ENCODE measurements at regions not wholly inside any gene's neighbourhood (a gene's known extent, or its start where the extent isn't known, plus 50 kb on each side); places are given as distances from the start of the nearest gene placed in this dataset.
A peak's percentile ranks its signal among the peaks of the same experiment; 100 is the strongest.

DNA sequence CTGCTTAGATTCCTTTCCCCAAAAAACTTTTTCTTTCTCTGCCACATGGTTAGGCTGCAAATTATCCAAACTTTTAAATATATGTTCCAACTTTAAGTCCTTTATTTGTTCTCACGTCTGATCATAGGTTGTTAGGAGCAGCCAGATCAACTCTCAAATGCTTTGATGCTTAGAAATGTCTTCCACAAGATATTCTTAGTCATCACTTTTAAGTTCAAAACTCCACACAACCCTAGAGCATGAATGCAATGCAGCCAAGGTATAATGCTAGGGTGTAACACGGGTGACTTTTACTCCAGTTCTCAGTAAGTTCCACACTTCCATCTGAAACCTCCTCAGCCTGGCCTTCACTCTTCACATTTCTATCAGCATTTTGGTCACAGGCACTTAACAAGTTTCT lies 987.5 kb downstream of the DCDC2C start:
- TF ChIP-seq, protein P1, sequence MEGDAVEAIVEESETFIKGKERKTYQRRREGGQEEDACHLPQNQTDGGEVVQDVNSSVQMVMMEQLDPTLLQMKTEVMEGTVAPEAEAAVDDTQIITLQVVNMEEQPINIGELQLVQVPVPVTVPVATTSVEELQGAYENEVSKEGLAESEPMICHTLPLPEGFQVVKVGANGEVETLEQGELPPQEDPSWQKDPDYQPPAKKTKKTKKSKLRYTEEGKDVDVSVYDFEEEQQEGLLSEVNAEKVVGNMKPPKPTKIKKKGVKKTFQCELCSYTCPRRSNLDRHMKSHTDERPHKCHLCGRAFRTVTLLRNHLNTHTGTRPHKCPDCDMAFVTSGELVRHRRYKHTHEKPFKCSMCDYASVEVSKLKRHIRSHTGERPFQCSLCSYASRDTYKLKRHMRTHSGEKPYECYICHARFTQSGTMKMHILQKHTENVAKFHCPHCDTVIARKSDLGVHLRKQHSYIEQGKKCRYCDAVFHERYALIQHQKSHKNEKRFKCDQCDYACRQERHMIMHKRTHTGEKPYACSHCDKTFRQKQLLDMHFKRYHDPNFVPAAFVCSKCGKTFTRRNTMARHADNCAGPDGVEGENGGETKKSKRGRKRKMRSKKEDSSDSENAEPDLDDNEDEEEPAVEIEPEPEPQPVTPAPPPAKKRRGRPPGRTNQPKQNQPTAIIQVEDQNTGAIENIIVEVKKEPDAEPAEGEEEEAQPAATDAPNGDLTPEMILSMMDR (IDR thresholded peaks at IDR 0.05), result no peak
- no peak overlapping the region for H3K27ac ChIP-seq
- intact Hi-C loops (cut with DNase I), result no loop called here
- no peaks in the 10 kb centered on the region for H3K9me3 ChIP-seq
- H3K4me3 ChIP-seq, result no peak overlapping the region
- FAIRE-seq (no peak), ATAC-seq (no peak), DNase-seq (no peak)
- 66 to 71% methylated on average over 2 of the region's 2 CpGs for whole genome bisulfite sequencing, 2 donors
- no peaks in the 10 kb centered on the region for H3K36me3 ChIP-seq
- H3K4me1 ChIP-seq, result no peaks in the 10 kb centered on the region
- H3K27me3 ChIP-seq, result no peaks in the 10 kb centered on the region

DNA sequence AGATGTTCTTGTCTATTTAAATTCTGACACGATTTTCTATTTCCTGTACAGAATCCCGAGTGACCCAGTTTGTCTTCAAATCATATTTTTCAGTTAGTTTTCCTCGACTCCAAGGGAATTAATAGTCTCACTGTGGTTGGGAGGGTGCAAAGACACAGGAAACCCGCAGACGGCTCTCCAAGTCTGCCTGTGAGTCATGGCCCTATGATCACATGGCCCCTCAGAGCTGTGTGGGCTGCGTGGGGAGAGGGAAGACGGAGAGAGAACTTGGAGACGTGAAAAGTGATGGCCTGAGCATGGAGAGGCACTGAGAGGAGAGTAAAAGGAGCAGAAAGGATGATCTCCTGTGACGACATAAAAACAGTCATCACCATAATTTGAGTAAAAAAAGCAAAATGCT lies 989.9 kb downstream of the DCDC2C start:
- intact Hi-C loops (cut with DNase I), result no loop called here
- Histone ChIP-seq H3K27me3 (no peaks in the 10 kb centered on the region), H3K9me3 (no peaks in the 10 kb centered on the region), H3K27ac (no peak overlapping the region), H3K4me1 (no peaks in the 10 kb centered on the region), H3K36me3 (no peaks in the 10 kb centered on the region), H3K4me3 (no peak overlapping the region)
- TF ChIP-seq, protein P1 (IDR thresholded peaks at IDR 0.05), result no peak
- no peak for DNase-seq
- ATAC-seq, result peak in 1 of 4 donors; percentile 55
- FAIRE-seq, result no peak
- WGBS, 2 donors, result 55 to 64% methylated on average over 9 of the region's 9 CpGs

DNA sequence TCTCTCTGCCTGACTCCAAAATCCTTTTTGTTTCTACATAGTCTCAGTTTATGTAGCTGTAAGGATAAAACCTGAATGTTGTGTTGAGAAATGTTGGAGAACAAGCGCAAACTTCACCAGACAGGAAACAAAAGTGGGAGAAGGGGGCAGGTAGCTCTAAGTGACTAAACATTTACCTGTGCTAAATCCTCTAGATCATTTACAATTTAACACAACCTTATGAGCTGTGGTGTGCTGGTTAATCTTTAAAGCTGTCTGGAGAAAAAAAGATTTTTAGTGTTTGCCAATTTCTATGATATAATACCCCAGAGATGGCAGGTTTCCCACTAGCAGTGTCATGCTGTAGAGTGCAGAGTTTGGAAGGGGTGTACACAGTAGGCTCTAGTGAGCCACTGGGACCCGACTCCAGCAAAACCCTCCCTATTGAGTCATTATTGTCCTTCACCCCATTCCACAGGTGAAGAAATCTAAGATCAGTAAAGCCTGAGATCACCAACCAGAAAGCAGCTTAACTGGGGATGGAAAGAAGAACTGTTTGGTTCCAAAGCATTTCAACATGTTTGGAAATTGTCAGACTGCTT lies 992.0 kb downstream of the DCDC2C start:
- TF ChIP-seq, protein P1 (IDR thresholded peaks at IDR 0.05), result no peak
- intact Hi-C loops (cut with DNase I), result no loop called here
- ATAC-seq, result peak; percentile 28 to 79 (median 68)
- WGBS, 2 donors, result 34 to 35% methylated on average over 2 of the region's 2 CpGs
- no peaks in the 10 kb centered on the region for H3K36me3 ChIP-seq
- H3K27ac ChIP-seq, result peak overlapping the region in 1 of 4 donors; percentile 35
- DNase-seq, result no peak
- FAIRE-seq, result no peak
- no peak overlapping the region for H3K4me3 ChIP-seq
- H3K9me3 ChIP-seq, result no peaks in the 10 kb centered on the region
- no peaks in the 10 kb centered on the region for H3K27me3 ChIP-seq
- H3K4me1 ChIP-seq, result no peaks in the 10 kb centered on the region

DNA sequence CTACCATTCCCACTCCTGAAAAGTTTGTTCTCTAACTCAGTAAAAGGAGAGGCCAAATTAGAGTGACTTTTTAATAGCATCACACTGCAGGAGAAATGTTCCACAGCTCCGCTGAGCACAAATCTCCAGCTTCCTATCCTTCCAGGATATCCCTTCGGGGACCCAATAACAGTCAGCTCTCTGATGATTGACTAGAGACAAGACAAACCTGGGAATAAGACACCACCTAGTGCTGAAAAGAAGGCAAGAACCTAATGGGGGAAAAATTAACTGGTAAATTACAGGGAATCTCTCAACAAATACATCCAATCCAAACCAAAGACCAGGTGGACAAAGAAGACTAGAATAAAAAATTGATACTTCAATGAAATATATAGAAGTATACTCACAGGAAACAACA lies 977.1 kb upstream of the SOX11 start:
- FAIRE-seq, result no peak
- ATAC-seq, result no peak
- H3K4me1 ChIP-seq, result no peaks in the 10 kb centered on the region
- no peaks in the 10 kb centered on the region for H3K27me3 ChIP-seq
- no peaks in the 10 kb centered on the region for H3K9me3 ChIP-seq
- whole genome bisulfite sequencing, 2 donors, result 71 to 81% methylated on average over 2 of the region's 2 CpGs
- no peak overlapping the region for H3K27ac ChIP-seq
- H3K4me3 ChIP-seq, result no peak overlapping the region
- H3K36me3 ChIP-seq, result no peaks in the 10 kb centered on the region
- intact Hi-C loops (cut with DNase I), result no loop called here
- TF ChIP-seq, protein P1 (IDR thresholded peaks at IDR 0.05), result no peak
- DNase-seq, result no peak

DNA sequence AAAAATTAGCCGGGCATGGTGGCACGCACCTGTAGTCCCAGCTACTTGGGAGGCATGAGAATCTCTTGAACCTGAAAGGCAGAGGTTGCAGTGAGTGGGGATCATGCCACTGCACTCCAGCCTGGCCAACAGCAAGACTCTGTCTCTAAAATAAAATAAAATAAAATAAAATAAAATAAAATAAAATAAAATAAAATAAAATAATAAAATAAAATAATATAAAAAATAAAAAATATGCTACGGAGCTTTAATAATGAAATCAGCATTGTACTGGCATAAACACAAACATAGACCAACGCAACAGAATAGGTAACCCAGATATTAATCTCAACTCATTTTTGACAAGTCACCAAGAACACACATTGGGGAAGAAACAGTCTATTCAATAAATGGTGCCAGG lies 973.4 kb upstream of the SOX11 start:
- no peak for FAIRE-seq
- Histone ChIP-seq H3K27ac (no peak overlapping the region), H3K27me3 (no peaks in the 10 kb centered on the region), H3K36me3 (no peaks in the 10 kb centered on the region), H3K4me3 (no peak overlapping the region), H3K4me1 (no peaks in the 10 kb centered on the region), H3K9me3 (no peaks in the 10 kb centered on the region)
- WGBS, 2 donors, result 70 to 72% methylated on average over 4 of the region's 4 CpGs
- TF ChIP-seq, protein P1 (IDR thresholded peaks at IDR 0.05), result no peak
- intact Hi-C loops (cut with DNase I), result no loop called here
- no peak for DNase-seq
- no peak for ATAC-seq

All from pancreas (tissue), 10 donors.